Inflammatory macrophage treated with lipopolysaccharide for 4 hours (primary cell): ENCODE measurements at regions not wholly inside any gene's neighbourhood (a gene's known extent, or its start where the extent isn't known, plus 50 kb on each side); places are given as distances from the start of the nearest gene placed in this dataset.
A peak's percentile ranks its signal among the peaks of the same experiment; 100 is the strongest.
"Not testable (repeated sequence)": the region's sequence is repeated elsewhere in the genome, so short reads cannot be mapped to it uniquely, and the experiment has no call there.

ENCODE experiments used
- DNase-seq: peaks from one replicate; pipeline ENCODE4 v3.0.0-alpha.2; 2020

- DNase-seq = no peak
Observed at GRCh38 chr1:14320518-14320917, 278.0 kb upstream of the KAZN start.

- no peak for DNase-seq
Observed at GRCh38 chr1:14320986-14321385, 277.5 kb upstream of the KAZN start.

GRCh38 chr1:14321422-14321821, 277.1 kb upstream of the KAZN start:
- DNase-seq = no peak

GRCh38 chr1:14323568-14324247, 274.8 kb upstream of the KAZN start:
- DNase-seq = no peak

GRCh38 chr1:14324248-14324630, 274.2 kb upstream of the KAZN start:
- DNase-seq = no peak

- no peak for DNase-seq
Observed at GRCh38 chr1:14326857-14327256, 271.6 kb upstream of the KAZN start.

GRCh38 chr1:14328685-14329084, 269.8 kb upstream of the KAZN start:
- no peak for DNase-seq

- no peak for DNase-seq
Observed at GRCh38 chr1:14332158-14332557, 266.3 kb upstream of the KAZN start.

- DNase-seq = peak; percentile 80
Observed at GRCh38 chr1:14334336-14335176, 263.9 kb upstream of the KAZN start.

- no peak for DNase-seq
Observed at GRCh38 chr1:14338509-14338908, 260.0 kb upstream of the KAZN start.

GRCh38 chr1:14339288-14339687, 259.2 kb upstream of the KAZN start:
- DNase-seq = no peak

GRCh38 chr1:14340002-14340785, 258.3 kb upstream of the KAZN start:
- DNase-seq = no peak

- no peak for DNase-seq
Observed at GRCh38 chr1:14341147-14341546, 257.3 kb upstream of the KAZN start.

- DNase-seq = no peak
Observed at GRCh38 chr1:14345946-14346550, 252.4 kb upstream of the KAZN start.

- DNase-seq = no peak
Observed at GRCh38 chr1:14347186-14347585, 251.3 kb upstream of the KAZN start.

GRCh38 chr1:14347776-14348175, 250.7 kb upstream of the KAZN start:
- DNase-seq = no peak

GRCh38 chr1:14350197-14350596, 248.3 kb upstream of the KAZN start:
- no peak for DNase-seq

GRCh38 chr1:14352897-14353296, 245.6 kb upstream of the KAZN start:
- DNase-seq = no peak

- DNase-seq = not testable (repeated sequence)
Observed at GRCh38 chr1:14361005-14361404, 237.5 kb upstream of the KAZN start.

- DNase-seq = no peak
Observed at GRCh38 chr1:14362331-14362730, 236.2 kb upstream of the KAZN start.

GRCh38 chr1:14363036-14363590, 235.4 kb upstream of the KAZN start:
- no peak for DNase-seq

- DNase-seq = no peak
Observed at GRCh38 chr1:14363707-14364413, 234.6 kb upstream of the KAZN start.
